ENCODE measurements at regions not wholly inside any gene's neighbourhood (a gene's known extent, or its start where the extent isn't known, plus 50 kb on each side); places are given as distances from the start of the nearest gene placed in this dataset.
A peak's percentile ranks its signal among the peaks of the same experiment; 100 is the strongest.

DNA sequence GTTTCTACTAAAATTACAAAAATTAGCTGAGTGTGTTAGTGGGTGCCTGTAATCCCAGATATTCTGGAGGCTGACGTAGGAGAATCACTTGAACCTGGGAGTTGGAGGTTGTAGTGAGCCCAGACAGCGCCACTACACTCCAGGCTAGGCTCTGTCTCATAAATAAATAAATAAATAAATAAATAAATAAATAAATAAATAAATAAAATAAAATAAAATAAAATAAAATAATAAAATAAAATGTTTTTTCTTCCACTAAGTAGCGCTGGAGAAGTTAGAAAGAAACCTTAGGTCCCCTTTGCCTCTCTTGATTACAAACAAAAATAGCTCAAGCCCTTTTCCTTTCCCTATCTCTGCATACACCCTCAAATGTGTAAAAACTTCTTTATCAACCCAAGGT lies 525.9 kb downstream of the IPMK start:
- no peak overlapping the region for H3K27ac ChIP-seq
- TF ChIP-seq, protein P1, sequence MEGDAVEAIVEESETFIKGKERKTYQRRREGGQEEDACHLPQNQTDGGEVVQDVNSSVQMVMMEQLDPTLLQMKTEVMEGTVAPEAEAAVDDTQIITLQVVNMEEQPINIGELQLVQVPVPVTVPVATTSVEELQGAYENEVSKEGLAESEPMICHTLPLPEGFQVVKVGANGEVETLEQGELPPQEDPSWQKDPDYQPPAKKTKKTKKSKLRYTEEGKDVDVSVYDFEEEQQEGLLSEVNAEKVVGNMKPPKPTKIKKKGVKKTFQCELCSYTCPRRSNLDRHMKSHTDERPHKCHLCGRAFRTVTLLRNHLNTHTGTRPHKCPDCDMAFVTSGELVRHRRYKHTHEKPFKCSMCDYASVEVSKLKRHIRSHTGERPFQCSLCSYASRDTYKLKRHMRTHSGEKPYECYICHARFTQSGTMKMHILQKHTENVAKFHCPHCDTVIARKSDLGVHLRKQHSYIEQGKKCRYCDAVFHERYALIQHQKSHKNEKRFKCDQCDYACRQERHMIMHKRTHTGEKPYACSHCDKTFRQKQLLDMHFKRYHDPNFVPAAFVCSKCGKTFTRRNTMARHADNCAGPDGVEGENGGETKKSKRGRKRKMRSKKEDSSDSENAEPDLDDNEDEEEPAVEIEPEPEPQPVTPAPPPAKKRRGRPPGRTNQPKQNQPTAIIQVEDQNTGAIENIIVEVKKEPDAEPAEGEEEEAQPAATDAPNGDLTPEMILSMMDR (conservative IDR thresholded peaks at IDR 0.05) = no peak
- no peak for TF ChIP-seq ZFX (IDR thresholded peaks at IDR 0.05)

DNA sequence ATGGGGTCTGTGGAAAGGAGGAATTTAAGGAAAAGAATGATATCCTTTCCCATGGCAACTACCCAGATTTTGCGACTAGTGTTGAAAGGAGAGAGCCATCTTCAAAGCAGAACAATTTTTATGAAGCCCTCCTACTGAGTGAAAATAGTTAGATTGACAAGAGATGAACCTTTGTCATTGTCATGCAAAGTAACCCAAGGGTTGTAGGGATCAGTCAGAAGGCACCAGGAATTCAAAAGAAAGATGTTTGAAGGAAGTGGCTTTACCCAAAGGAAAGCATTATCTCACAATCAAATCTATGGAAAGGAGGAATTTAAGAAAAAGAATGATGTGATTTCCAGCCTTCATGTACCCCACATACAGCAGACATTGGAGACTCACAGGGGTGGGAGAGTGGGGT lies 544.4 kb downstream of the IPMK start:
- TF ChIP-seq, protein P1 (conservative IDR thresholded peaks at IDR 0.05) = no peak
- no peak for TF ChIP-seq ZFX (IDR thresholded peaks at IDR 0.05)
- no peak overlapping the region for H3K27ac ChIP-seq

GRCh38 chr10:57716884-57717283 lies 550.8 kb downstream of the IPMK start:
- H3K27ac ChIP-seq = no peak overlapping the region
- TF ChIP-seq, protein P1 (conservative IDR thresholded peaks at IDR 0.05) = peak; percentile 84
- no peak for TF ChIP-seq ZFX (IDR thresholded peaks at IDR 0.05)

DNA sequence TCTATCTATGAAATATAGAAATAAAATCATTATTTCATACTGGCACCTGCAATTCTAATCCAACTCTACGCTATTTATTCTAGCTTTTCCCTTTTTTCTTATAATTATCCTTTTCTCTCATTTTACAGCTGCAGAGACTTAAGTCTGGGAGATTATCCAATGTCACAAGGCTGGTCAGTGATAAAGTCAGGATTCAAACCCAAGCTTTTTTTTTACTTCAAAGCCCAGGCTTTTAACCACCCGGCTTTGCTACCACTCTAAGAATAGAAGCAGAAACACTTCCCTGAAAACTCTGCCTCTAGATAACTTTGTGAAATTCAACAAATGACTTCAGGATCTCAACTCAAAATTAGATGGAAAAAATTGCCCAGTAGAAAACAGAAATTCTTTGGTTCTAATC lies 552.5 kb downstream of the IPMK start:
- TF ChIP-seq, protein P1 (conservative IDR thresholded peaks at IDR 0.05) = no peak
- no peak for TF ChIP-seq ZFX (IDR thresholded peaks at IDR 0.05)

GRCh38 chr10:57707300-57707658 lies 560.4 kb downstream of the IPMK start:
- H3K27ac ChIP-seq = no peak overlapping the region
- no peak for TF ChIP-seq ZFX (IDR thresholded peaks at IDR 0.05)
- TF ChIP-seq, protein P1 (conservative IDR thresholded peaks at IDR 0.05) = no peak

More for the DNA sequence above, 552.5 kb downstream of the IPMK start:
- H3K27ac ChIP-seq = no peak overlapping the region

- H3K27ac ChIP-seq = no peak overlapping the region
- no peak for TF ChIP-seq ZFX (IDR thresholded peaks at IDR 0.05)
- TF ChIP-seq, protein P1 (conservative IDR thresholded peaks at IDR 0.05) = no peak
These were observed 561.0 kb downstream of the IPMK start for GRCh38 chr10:57706576-57707299.

DNA sequence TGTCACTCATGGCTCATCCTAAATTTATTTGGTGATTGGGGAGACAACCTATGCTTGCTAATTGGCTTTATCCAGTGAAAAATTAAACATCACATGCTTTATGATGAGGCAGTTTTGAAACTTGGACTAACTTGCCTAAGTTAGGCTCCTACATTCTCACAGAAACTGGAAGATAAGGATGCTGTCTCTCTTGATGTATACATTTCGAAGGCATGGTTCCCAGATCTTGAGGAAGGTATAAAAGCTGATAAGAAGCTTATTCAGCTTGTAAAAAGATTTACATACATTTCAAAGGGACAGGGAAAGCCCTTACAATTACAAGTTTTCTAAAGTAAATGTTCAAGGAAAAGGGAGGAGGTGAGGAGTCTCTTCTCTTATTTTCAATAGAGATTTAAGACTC lies 561.7 kb downstream of the IPMK start:
- no peak overlapping the region for H3K27ac ChIP-seq
- TF ChIP-seq, protein P1 (conservative IDR thresholded peaks at IDR 0.05) = no peak
- no peak for TF ChIP-seq ZFX (IDR thresholded peaks at IDR 0.05)
